NCI-H526 treated with DMSO at 0.1 percent for 48 hours (cell line): ENCODE measurements at regions not wholly inside any gene's neighbourhood (a gene's known extent, or its start where the extent isn't known, plus 50 kb on each side); places are given as distances from the start of the nearest gene placed in this dataset.

Experiments used
- DNase-seq: peaks from one replicate; lab custom pipeline; 2025; lab: John Stamatoyannopoulos, UW

GRCh38 chr15:94008104-94009074 lies 223.0 kb upstream of the MCTP2 start:
- no peak for DNase-seq

- DNase-seq: no peak
These were observed 226.7 kb upstream of the MCTP2 start for GRCh38 chr15:94004697-94005096.

DNA sequence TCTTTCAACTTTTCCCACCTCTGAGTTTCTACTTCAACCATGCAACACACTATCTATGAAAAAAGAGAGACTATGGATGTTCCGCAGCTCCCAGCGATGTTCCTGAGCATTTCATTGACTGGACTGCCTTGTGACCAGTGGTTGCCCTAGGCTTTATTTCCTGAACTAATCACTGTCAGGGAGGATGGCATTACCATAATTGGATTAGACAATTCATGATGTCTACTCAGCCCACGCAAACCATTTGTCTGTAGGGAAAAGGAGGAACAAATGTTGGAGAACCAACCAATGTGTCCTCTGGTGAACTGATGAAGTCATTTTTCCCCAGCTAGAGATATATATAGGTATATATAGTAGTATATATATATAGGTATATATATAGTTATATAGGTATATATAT lies 229.3 kb upstream of the MCTP2 start:
- no peak for DNase-seq

DNA sequence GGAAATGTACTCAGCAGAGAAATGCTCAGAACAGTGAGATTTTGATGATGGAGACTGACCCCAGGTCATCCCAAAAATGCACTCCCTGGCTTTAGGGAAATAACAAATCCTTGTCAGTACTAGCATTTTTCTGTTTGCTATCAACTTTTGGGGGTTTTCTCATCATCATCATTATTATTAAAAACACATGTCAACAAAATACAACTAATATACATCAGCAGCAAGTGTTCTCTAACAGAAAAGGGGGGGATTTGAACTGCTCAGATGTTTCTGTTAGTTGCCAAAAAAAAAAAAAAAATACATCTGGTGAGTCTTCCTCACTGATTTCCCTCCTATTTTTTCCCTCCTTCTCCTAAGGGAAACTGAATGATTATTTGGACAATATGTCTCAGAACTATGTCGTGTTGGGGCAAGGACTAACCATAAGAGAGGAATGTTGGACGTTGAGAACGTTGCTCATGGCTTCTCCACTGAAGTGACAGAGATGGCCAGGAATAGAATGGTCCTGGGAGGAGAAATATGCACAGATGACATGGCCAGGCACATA lies 230.0 kb upstream of the MCTP2 start:
- DNase-seq: no peak

DNA sequence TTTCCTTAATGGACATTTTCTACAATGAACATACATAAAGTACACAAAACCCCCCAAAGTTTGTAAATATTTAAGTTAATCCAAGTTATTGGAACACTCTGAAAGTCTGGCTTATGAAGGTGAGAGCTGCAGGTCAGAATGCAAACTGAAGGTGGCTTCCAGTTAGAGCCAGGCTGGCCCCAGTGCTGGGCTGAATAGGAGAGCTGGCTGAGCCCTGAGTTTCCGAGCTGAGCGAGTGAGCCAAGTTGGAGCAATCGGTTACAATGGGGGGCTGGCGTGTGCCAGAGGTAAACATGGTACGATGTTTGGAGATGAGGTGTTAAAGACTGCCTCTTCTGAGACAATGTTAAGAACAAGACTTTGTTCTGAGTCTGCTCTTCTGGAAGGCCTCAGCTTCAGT lies 230.8 kb upstream of the MCTP2 start:
- DNase-seq: no peak

GRCh38 chr15:93997071-93997658 lies 234.2 kb upstream of the MCTP2 start:
- DNase-seq: peak; percentile 18

GRCh38 chr15:93989440-93989998 lies 241.8 kb upstream of the MCTP2 start:
- no peak for DNase-seq

- DNase-seq: no peak
These were observed 244.3 kb upstream of the MCTP2 start for GRCh38 chr15:93987068-93987467.

- DNase-seq: no peak
These were observed 244.9 kb upstream of the MCTP2 start for GRCh38 chr15:93986400-93986984.

DNA sequence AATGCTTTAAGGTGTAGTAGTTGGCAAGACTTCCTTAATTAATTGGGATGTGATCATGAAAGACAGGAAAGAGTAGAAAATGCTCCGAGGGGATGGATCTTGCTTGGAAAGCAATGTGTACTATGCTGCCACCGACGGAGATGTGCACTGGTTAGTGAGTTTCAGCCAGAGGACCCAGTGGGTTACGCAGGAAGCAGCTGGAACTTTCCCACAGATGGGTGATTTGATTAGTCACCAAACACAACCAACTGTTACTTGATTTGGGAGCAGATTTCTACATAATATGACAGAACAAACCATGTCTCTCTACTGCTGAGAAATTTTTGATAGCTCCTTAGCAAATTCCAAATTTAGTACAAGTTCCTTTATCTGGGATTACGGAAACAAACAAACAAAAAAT lies 245.4 kb upstream of the MCTP2 start:
- DNase-seq: no peak

DNA sequence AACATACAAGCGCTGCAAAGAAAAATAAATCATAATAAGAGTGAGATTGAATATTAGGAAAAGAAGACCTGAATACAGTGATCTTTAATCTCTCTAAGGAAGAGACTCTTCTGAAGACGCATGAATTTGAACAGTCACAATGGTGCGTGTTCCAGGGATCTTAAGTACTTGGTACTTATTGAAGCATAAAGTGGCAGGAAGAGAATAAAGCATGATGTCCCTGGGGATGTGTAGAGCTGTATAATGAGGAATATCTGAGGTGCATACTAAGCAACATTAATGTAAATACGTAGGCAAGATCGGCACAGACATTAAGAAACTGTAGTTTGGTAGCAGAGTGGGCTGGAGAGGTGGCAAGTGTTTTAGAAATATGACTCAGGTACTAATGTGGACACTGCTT lies 246.2 kb upstream of the MCTP2 start:
- DNase-seq: no peak

DNA sequence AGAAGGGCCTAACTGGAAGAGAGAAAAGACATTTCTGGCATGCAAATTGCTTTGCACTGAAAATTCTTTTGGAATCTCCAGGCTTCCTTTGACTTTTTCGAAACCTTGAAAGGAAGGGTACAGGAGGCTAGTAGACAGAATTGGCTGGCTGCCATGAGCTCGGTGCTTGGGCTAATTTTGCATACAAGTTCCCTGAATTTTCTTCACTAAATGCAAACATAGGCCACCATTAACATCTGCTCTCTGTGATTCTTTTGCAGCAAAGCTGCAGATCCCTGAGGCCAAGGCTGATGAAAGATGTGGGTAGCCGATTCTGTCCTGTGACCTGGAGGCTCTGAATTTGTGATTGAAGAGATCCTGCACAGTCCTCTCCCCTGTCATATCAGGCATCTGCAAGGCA lies 247.8 kb upstream of the MCTP2 start:
- DNase-seq: peak; percentile 36

DNA sequence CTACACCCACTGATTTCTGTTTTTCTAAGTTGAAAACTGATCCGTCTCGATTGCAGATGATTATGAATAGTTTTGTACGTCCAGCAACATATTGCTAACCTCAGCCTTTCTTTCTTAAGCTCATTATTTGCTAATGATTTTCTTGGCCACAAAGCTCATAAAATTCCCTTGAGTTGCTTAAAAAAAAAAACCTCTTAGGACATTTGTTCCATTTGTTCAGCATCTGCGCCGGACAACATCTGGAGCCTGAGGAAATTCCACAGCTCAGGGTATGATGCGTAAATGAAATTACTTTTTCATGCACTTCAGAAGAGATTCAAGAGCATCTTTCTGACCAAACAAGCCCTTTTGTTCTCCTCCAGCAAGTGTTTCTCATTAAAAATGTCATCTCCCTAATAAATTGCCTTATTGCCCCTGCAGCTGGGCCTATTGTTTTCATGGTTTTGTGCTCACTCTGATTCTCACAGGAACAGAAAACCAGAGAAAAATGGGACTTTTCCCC lies 249.1 kb upstream of the MCTP2 start:
- DNase-seq: no peak

- no peak for DNase-seq
These were observed 249.7 kb upstream of the MCTP2 start for GRCh38 chr15:93981706-93982105.

- no peak for DNase-seq
These were observed 251.0 kb upstream of the MCTP2 start for GRCh38 chr15:93980261-93980911.

DNA sequence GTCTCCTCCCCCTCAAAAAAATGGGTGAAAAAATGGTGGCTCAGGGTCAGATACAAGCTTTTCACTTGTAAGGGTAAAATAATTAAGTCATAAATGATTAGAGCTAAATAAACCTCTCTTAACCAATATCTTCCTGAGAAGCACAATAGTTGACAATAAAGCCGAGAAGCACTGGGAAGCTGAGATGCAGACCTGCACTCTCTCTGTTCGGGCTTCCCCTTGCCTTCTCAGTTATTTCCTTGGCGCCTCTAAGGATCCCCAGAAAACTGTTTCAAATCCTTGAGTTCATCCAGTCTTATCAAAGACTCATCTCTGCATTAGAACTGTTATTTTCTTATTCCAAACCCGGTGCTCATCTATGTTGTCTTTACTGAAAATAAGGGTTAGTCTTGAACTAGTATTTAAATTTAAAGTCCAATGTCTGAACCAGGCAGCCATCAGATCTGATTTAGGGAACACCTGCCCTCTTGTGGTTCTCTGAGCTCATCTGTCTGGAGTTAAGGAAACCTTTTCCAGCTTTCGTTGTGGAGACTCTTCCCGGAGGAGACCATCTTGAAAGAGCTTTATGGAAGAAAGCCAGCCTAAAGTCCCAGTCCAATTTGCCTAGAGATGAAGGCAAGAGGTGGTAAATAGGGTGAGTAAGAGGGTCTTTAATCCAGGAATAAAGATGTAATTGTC lies 256.4 kb upstream of the MCTP2 start:
- peak; percentile 60 for DNase-seq

DNA sequence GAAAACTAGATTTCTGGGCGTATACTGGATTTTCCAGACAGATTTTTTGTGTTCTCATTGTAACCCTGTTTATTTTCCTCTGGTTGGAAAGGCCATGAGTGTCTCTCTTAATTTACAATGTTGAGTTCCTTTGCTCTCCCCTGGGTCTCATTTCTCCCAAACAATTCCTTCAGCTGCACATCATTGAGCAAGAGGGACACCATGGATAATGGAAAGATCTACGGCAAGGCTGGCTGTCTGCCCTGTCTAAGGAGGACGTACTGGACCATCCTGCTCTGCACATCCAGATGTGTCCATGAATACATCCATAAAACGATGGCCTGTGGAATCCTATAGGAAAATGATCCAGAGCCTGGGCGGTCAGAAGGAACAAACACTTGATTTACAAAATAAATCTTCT lies 258.1 kb upstream of the MCTP2 start:
- DNase-seq: no peak

- no peak for DNase-seq
These were observed 262.6 kb upstream of the MCTP2 start for GRCh38 chr15:93968773-93969172.

- DNase-seq: no peak
These were observed 266.0 kb upstream of the MCTP2 start for GRCh38 chr15:93965304-93965908.

DNA sequence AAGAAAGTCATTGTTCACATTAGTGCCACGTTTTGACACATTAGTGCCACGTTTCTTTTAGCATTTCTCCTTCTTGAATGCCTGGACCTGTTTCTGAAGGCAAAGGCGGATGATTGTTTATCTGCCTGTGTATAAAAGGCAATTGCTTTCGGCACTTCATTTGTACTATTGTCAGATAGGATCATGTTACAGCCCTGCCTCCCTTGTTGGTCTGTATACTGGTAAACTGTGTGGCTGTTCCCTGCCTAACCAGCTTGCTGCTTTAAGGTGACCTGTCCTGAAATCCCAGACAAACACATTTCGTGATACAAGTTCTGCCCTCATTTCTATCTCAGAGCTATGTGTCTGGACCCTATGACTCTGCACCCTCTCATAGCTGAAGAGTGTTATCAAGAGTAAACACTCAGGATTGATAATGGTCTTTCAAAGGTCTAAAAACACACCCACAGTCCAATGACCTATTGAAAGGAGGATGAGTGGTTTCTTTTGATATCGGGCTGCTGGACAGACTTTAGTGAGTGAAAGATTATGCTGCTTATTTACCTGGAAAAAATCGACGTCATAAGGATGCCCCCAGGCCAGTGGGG lies 276.3 kb upstream of the MCTP2 start:
- DNase-seq: no peak
